SU-DHL-6 (cell line): ENCODE measurements at regions not wholly inside any gene's neighbourhood (a gene's known extent, or its start where the extent isn't known, plus 50 kb on each side); places are given as distances from the start of the nearest gene placed in this dataset.
"Not testable (repeated sequence)": the region's sequence is repeated elsewhere in the genome, so short reads cannot be mapped to it uniquely, and the experiment has no call there.

Experiments
- H2AFZ ChIP-seq: fragments of 200-600 bp; sonication (generic); 2 replicates; pipeline ENCODE4 v1.6.1; 2014; ENCODE audit warnings: low read depth, mild to moderate bottlenecking, moderate library complexity, mixed read lengths, antibody characterized with exemption, low read length; ENCODE audit not compliant: severe bottlenecking
- H3F3A ChIP-seq: fragments of 200-600 bp; shearing (Covaris generic); 2 replicates; pipeline ENCODE4 v1.6.0; 2016; ENCODE audit warnings: antibody characterized with exemption, mild to moderate bottlenecking; ENCODE audit not compliant: insufficient read depth
- H3K27ac ChIP-seq: fragments of 200-600 bp; sonication (generic); 2 replicates; pipeline ENCODE4 v1.5.1; 2016; ENCODE audit warnings: low read depth, mild to moderate bottlenecking, low read length, moderate library complexity, mixed read lengths
- H3K27me3 ChIP-seq: fragments of 200-600 bp; sonication (generic), shearing (Covaris generic); 2 replicates; pipeline ENCODE4 v1.6.0; 2014; ENCODE audit warnings: mild to moderate bottlenecking, low read length
- H3K36me3 ChIP-seq: fragments of 200-600 bp; sonication (generic); 2 replicates; pipeline ENCODE4 v1.6.1; 2014; ENCODE audit warnings: mild to moderate bottlenecking, low read length, mixed read lengths
- H3K4me2 ChIP-seq: fragments of 300-600, 200-600 bp; shearing (Covaris generic), sonication (generic); 2 replicates; pipeline ENCODE4 v1.6.0; 2014; ENCODE audit warnings: low read length, low read depth, mild to moderate bottlenecking; ENCODE audit not compliant: poor library complexity, severe bottlenecking
- H3K4me3 ChIP-seq: fragments of 200-600 bp; sonication (generic); 2 replicates; pipeline ENCODE4 v1.5.1; 2014; ENCODE audit warnings: antibody characterized with exemption, low read length, mild to moderate bottlenecking, mixed read lengths; ENCODE audit not compliant: insufficient read depth, poor library complexity, severe bottlenecking
- H3K79me2 ChIP-seq: fragments of 200-600 bp; sonication (generic); 2 replicates; pipeline ENCODE4 v1.6.1; 2014; ENCODE audit warnings: mild to moderate bottlenecking, low read length, moderate library complexity; ENCODE audit not compliant: insufficient read depth
- H3K9ac ChIP-seq: fragments of 200-600 bp; sonication (generic); 2 replicates; pipeline ENCODE4 v1.7.0; 2014; ENCODE audit warnings: mild to moderate bottlenecking, low read length
- H3K9me2 ChIP-seq: fragments of 200-600 bp; sonication (generic); replicated peaks from 2 replicates; pipeline ENCODE4 v1.6.1; 2014; ENCODE audit warnings: low read length; ENCODE audit not compliant: insufficient read depth
- H3K9me3 ChIP-seq: fragments of 200-600 bp; sonication (generic); 2 replicates; pipeline ENCODE4 v1.6.1; 2014; ENCODE audit warnings: low read length, mixed read lengths; ENCODE audit not compliant: insufficient read depth
- H4K20me1 ChIP-seq: fragments of 200-600 bp; sonication (generic); 2 replicates; pipeline ENCODE4 v1.6.1; 2014; ENCODE audit warnings: low read depth, mild to moderate bottlenecking, antibody characterized with exemption, low read length, moderate library complexity, mixed read lengths

DNA sequence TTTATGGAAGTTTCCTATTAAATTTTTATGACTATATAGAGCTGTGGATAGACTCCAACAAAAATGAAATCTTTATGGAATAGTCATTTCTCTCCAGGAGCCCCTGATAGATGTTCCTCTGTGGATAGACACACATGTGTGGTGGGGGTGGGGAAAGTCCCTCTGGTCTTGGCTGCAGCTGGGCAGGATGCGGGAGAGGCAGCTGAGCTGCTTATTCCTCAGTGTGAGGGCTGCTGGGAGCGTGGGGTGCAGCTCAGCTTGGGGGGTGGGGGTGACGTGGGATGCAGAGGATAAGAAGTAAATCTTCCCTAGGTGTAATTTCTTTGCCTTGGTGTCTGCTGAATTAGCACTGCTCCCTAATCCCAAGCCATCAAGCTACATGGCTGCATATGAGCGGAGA lies 192.8 kb upstream of the PLGLB2 start:
- not testable (repeated sequence) for H3K36me3 ChIP-seq, H3K9ac ChIP-seq, H3K27ac ChIP-seq, H3K9me3 ChIP-seq, H3K27me3 ChIP-seq, H2AFZ ChIP-seq, H3K4me3 ChIP-seq, H3K79me2 ChIP-seq, H4K20me1 ChIP-seq, H3K4me2 ChIP-seq, H3F3A ChIP-seq, H3K9me2 ChIP-seq

GRCh38 chr2:87559001-87559400 lies 188.9 kb upstream of the PLGLB2 start:
- not testable (repeated sequence) for H3F3A ChIP-seq, H3K9me2 ChIP-seq, H3K27me3 ChIP-seq, H3K36me3 ChIP-seq, H3K4me2 ChIP-seq, H2AFZ ChIP-seq, H3K9ac ChIP-seq, H3K27ac ChIP-seq, H3K4me3 ChIP-seq, H3K9me3 ChIP-seq, H3K79me2 ChIP-seq, H4K20me1 ChIP-seq

DNA sequence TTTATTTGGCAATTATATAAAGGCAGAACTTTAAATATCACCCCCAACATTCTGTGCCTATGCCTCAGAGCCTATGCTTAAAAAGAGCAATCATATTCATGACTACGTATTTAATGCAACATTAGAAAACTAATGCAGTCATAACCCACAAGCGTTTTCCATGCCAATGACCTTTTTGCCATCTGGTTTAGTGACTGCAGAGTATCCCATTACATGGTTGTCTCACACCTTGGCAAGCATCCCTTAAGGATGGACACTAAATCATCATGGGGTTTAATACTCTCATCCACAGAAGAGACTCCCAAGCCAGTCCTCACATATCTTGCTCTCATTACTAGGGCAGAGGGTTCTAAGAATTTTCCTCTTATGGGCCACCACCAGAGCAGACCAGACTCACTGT lies 188.2 kb upstream of the PLGLB2 start:
- H3K79me2 ChIP-seq, H3K9me2 ChIP-seq, H3K4me3 ChIP-seq, H3K27ac ChIP-seq, H3K36me3 ChIP-seq, H4K20me1 ChIP-seq, H3F3A ChIP-seq, H3K9me3 ChIP-seq, H3K4me2 ChIP-seq, H3K27me3 ChIP-seq, H3K9ac ChIP-seq, H2AFZ ChIP-seq: not testable (repeated sequence)

- H3K4me3 ChIP-seq, H3K27ac ChIP-seq, H3K9ac ChIP-seq, H3F3A ChIP-seq, H3K79me2 ChIP-seq, H3K4me2 ChIP-seq, H3K9me2 ChIP-seq, H3K27me3 ChIP-seq, H2AFZ ChIP-seq, H4K20me1 ChIP-seq, H3K36me3 ChIP-seq, H3K9me3 ChIP-seq: not testable (repeated sequence)
Observed at GRCh38 chr2:87565116-87565515, 182.8 kb upstream of the PLGLB2 start.

DNA sequence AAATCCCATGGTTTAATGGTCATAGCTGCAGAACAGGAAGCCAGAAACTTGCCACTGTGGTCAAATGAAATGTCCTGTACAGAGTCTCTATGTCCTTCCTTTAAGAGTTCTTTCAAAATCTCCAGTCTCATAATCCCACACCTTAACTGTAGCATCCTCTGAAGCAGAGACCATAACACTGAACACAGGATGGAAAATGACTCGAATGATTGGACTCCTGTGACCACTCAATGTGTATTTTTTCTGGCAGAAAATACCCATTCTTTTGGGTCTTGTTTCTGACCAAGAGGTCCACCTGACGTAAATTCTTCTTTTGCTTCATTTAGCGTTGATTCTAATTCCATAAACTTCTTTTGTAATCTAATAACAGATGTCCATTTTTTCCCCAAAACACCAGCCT lies 181.4 kb upstream of the PLGLB2 start:
- not testable (repeated sequence) for H3K9me3 ChIP-seq, H3K9ac ChIP-seq, H3F3A ChIP-seq, H4K20me1 ChIP-seq, H2AFZ ChIP-seq, H3K27me3 ChIP-seq, H3K27ac ChIP-seq, H3K79me2 ChIP-seq, H3K36me3 ChIP-seq, H3K9me2 ChIP-seq, H3K4me3 ChIP-seq, H3K4me2 ChIP-seq

GRCh38 chr2:87567093-87567492 lies 180.8 kb upstream of the PLGLB2 start:
- H3F3A ChIP-seq, H3K9me2 ChIP-seq, H4K20me1 ChIP-seq, H3K79me2 ChIP-seq, H3K9me3 ChIP-seq, H3K27me3 ChIP-seq, H2AFZ ChIP-seq, H3K4me2 ChIP-seq, H3K9ac ChIP-seq, H3K27ac ChIP-seq, H3K36me3 ChIP-seq, H3K4me3 ChIP-seq: not testable (repeated sequence)

- H4K20me1 ChIP-seq, H3K9ac ChIP-seq, H3K9me3 ChIP-seq, H3F3A ChIP-seq, H2AFZ ChIP-seq, H3K27me3 ChIP-seq, H3K79me2 ChIP-seq, H3K36me3 ChIP-seq, H3K9me2 ChIP-seq, H3K4me2 ChIP-seq, H3K27ac ChIP-seq, H3K4me3 ChIP-seq: not testable (repeated sequence)
Observed at GRCh38 chr2:87567912-87568311, 180.0 kb upstream of the PLGLB2 start.

DNA sequence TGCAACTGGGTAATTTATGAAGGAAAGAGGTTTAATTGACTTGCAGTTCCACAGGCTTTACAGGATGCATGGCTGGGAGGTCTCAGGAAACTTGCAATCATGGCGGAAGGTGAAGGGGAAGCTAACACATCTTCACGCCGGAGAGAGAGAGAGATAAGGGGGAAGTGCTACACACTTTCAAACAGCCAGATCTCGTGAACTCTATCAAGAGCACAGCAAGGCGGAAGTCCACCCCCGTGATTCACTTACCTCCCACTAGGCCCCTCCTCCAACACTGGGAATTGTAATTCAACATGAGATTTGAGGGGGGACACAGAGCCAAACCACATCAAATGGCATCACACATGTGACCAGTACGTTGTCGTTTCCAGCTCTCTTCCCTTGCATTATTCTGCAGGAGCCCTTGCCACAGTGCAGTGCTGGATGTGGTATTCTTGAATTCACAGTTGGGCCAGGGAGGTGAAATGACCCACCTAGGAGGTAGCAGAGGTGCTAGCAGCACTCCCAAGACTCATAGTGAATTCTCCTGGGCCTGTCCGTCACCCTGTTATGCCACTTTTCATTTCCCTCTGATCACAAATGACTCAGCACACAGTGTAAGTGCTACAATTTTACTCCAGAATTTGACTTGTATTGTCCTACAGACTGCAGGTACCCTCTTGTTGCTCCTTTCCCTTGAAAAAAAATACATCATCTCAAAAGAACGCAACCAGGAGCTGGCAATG lies 179.2 kb upstream of the PLGLB2 start:
- not testable (repeated sequence) for H4K20me1 ChIP-seq, H3K36me3 ChIP-seq, H3K79me2 ChIP-seq, H3K4me2 ChIP-seq, H3K9me3 ChIP-seq, H3K9me2 ChIP-seq, H3K4me3 ChIP-seq, H2AFZ ChIP-seq, H3K9ac ChIP-seq, H3K27ac ChIP-seq, H3K27me3 ChIP-seq, H3F3A ChIP-seq
